ENCODE measurements at regions not wholly inside any gene's neighbourhood (a gene's known extent, or its start where the extent isn't known, plus 50 kb on each side); places are given as distances from the start of the nearest gene placed in this dataset.

DNA sequence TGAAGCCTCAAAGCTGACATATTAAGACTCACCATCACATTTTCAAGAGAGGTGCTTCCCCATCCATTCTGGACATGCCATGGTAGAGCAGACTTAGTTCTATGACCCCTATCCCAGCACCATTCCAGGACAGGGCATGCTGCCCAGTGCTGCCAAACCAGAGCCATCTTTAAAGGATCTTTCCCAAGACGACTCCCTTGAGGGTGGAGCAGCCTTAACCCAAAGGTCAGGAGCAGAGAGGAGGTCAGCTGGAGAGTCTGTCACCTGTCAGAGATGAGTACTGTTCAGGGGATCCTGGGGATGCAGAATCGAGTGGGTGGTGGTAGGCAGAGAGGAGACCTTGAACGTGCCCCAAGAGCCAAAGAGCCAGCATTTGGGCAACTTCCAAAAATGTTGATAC lies 459.8 kb downstream of the STK39 start:
- Histone ChIP-seq H3K9ac (no peak overlapping the region), H3K9me2 (no peaks in the 10 kb centered on the region), H4K20me1 (ENCODE audit: insufficient read depth) (no peaks in the 10 kb centered on the region), H3K36me3 (replicated peaks in 1 of 2; ENCODE audit: control insufficient read depth in 1 of 2, insufficient read depth in 2 of 2, low read length in 1 of 2) (no peaks in the 10 kb centered on the region), H3K4me2 (no peak overlapping the region), H3K27ac (ENCODE audit: low read depth in 2 of 2, low read length in 1 of 2) (no peak overlapping the region), H3K4me3 (ENCODE audit: low read depth in 2 of 2, low read length in 1 of 2) (no peak overlapping the region), H3K27me3 (ENCODE audit: insufficient read depth) (no peaks in the 10 kb centered on the region), H2AFZ (ENCODE audit: low read depth) (no peak overlapping the region), H3F3A (replicated peaks; ENCODE audit: insufficient read depth) (no peaks in the 10 kb centered on the region), H3K4me1 (ENCODE audit: control insufficient read depth in 1 of 2, insufficient read depth in 2 of 2, low read depth in 1 of 2, low read length in 1 of 2) (peaks cover 0 to 18% of the 10 kb centered on the region in 2 experiments; a peak in 2 of 4 replicates), H3K9me3 (no peaks in the 10 kb centered on the region), H3K79me2 (ENCODE audit: insufficient read depth) (no peaks in the 10 kb centered on the region)
- TF ChIP-seq REST (IDR thresholded peaks at IDR 0.05; ENCODE audit: low read depth, low read length) (no peak), RCOR1 (IDR thresholded peaks at IDR 0.05; ENCODE audit: low read length) (no peak), EP300 (IDR thresholded peaks at IDR 0.05; ENCODE audit: borderline replicate concordance in 1 of 2, low read depth in 1 of 2, low read length in 1 of 2) (no peak), EZH2phosphoT487 (IDR thresholded peaks at IDR 0.05; ENCODE audit: borderline replicate concordance, low read depth) (no peak), SMC3 (IDR thresholded peaks at IDR 0.05; ENCODE audit: low read depth, low read length) (no peak), FOXJ3 (CRISPR knock-in tag; IDR thresholded peaks at IDR 0.05) (no peak), ZBTB33 (IDR thresholded peaks at IDR 0.05; ENCODE audit: borderline replicate concordance, low read depth) (no peak), POLR2AphosphoS5 (IDR thresholded peaks at IDR 0.05; ENCODE audit: low read depth, low read length) (no peak), TAF1 (IDR thresholded peaks at IDR 0.05; ENCODE audit: borderline replicate concordance, low read depth, low read length) (no peak), JUND (IDR thresholded peaks at IDR 0.05) (no peak), NRF1 (IDR thresholded peaks at IDR 0.05; ENCODE audit: low read depth, low read length) (no peak), RAD21 (IDR thresholded peaks at IDR 0.05; ENCODE audit: low read length) (no peak), RFX5 (IDR thresholded peaks at IDR 0.05; ENCODE audit: low read length) (no peak), MAX (IDR thresholded peaks at IDR 0.05; ENCODE audit: low read depth) (no peak)
- TF ChIP-seq, protein P1, sequence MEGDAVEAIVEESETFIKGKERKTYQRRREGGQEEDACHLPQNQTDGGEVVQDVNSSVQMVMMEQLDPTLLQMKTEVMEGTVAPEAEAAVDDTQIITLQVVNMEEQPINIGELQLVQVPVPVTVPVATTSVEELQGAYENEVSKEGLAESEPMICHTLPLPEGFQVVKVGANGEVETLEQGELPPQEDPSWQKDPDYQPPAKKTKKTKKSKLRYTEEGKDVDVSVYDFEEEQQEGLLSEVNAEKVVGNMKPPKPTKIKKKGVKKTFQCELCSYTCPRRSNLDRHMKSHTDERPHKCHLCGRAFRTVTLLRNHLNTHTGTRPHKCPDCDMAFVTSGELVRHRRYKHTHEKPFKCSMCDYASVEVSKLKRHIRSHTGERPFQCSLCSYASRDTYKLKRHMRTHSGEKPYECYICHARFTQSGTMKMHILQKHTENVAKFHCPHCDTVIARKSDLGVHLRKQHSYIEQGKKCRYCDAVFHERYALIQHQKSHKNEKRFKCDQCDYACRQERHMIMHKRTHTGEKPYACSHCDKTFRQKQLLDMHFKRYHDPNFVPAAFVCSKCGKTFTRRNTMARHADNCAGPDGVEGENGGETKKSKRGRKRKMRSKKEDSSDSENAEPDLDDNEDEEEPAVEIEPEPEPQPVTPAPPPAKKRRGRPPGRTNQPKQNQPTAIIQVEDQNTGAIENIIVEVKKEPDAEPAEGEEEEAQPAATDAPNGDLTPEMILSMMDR (IDR thresholded peaks at IDR 0.05), result no peak
- TF ChIP-seq, protein P2, sequence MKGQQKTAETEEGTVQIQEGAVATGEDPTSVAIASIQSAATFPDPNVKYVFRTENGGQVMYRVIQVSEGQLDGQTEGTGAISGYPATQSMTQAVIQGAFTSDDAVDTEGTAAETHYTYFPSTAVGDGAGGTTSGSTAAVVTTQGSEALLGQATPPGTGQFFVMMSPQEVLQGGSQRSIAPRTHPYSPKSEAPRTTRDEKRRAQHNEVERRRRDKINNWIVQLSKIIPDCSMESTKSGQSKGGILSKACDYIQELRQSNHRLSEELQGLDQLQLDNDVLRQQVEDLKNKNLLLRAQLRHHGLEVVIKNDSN (IDR thresholded peaks at IDR 0.05; ENCODE audit: borderline replicate concordance, low read depth), result no peak
- 44% methylated on average over 3 of the region's 3 CpGs for WGBS (ENCODE audit: low lambda C conversion rate)
- ChIA-PET CTCF (no interaction called here), POLR2A (no interaction called here)
- DNase-seq, result no peak

Measured in SK-N-SH (cell line).